ENCODE measurements at regions not wholly inside any gene's neighbourhood (a gene's known extent, or its start where the extent isn't known, plus 50 kb on each side); places are given as distances from the start of the nearest gene placed in this dataset.
"Not testable (repeated sequence)": the region's sequence is repeated elsewhere in the genome, so short reads cannot be mapped to it uniquely, and the experiment has no call there.

DNA sequence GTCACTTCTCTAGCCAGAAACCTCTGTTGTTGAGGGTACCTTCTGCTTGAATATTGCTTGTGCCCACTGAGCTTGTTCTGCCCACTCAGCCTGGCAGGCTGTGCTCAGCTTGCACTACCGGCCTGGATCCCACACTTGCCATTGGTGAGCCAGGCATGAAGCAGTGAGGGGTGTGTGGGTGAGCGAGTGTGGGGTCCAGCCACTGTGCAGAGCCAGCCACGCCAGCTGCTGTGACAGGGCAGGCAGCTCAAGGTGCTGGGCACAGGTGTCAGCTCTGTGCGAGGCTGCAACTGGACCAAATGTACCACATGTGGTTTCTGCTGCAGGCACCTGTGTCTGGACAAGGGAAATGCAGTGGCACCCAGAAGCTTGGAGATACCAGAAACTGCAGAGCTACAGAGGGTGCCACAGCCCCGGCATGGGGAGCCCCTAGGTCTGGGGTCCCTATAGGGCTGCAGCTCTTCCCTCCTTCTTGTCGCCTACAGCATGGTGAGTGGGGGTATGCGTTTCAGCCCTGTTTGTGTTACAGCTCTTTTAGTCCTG lies 305.1 kb upstream of the RIOK2 start:
- no peak for DNase-seq

DNA sequence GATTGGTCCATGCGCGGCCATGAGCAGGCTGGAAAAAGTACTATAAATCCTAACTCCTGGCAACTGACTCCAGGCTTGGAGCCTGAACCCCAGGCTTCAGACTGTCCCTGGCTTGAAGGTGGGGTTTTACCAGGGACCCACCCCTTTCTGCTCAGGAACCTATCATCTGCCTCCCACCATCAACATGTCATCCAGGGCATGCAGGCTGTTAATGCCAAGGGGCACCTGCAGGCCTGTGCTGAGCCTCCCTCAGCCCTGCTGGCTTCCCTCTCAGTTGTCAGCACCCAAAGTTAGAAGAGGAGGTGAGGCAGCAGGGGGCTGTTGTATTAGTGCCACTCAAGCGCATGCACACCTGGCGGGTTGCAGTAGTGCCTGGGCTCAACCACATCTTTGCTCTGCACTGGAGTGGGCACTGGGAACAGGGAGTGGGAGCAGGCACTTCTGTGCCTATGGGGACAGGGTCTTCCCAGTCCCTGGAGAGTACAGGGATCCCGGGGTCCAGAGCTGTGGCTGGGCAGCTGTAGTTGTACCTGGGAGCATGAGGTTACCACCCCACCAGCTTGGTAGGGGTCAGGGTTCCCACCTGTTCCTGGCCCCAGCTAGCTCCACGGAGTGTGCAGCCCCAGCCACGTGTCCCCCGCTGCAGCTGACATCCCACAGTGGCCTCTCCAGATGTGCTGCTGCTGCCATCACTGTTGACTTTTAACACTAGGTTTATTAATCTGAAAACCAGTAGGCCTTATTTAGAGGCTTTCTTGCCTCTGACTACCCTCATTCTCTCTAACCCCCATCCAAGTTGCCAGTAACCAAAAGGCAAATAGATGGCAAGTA lies 306.2 kb upstream of the RIOK2 start:
- no peak for DNase-seq

DNA sequence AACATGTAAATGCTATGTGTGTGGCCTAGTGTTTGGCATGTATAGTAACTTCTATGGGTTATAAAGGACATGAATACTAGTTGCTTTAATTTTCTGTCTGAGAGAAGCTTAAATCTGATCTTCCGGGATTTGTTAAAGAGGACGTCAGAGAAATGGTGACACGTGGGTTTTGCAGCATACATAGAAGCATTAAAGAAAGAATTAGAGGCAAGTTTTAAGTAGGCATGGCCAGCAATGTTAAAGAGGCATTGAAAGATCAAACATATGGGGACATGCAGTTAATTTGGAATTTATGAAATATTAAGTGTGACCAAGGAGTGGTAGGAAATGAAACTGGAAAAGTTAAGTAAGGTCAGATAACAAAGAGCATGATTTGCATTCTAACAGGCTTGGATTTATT lies 311.4 kb upstream of the RIOK2 start:
- no peak for DNase-seq

DNA sequence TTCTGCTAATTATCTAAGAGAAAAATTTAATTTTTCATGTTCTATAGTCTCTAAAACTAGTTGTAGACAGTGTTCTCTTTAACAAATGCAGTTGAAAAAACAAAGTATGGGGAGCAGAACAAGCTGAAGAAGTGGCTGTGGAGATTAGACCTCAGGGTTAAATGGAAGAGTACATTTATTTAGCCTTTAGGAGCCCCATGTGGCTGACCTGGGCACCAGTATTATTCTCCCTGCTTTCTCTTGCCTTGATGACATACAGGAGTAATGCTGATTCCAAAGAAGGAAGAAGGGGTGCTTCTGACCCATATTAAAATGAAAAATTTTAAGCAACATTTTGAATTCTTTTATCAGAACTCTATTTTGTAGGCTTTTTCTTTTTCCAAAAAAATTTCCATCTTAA lies 312.3 kb upstream of the RIOK2 start:
- DNase-seq, result no peak

DNA sequence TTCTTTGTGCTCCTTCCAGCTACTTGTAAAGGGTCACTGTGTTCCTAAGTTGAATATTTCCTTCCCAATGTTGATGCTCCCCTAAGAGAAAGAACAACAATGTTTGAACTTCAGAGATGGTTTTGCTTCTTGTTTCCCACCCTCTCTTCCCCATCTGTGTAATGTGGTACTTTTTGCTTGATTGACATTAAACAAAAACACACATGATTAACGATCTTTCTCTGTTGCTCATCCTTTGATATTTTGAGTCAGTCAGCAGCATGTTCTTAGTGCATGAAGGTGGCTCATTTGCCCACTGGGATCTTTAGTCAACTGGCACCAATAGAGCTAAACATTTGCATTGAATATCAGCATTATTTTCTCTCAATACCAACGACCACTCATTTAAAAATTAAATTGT lies 313.0 kb upstream of the RIOK2 start:
- DNase-seq, result no peak

DNA sequence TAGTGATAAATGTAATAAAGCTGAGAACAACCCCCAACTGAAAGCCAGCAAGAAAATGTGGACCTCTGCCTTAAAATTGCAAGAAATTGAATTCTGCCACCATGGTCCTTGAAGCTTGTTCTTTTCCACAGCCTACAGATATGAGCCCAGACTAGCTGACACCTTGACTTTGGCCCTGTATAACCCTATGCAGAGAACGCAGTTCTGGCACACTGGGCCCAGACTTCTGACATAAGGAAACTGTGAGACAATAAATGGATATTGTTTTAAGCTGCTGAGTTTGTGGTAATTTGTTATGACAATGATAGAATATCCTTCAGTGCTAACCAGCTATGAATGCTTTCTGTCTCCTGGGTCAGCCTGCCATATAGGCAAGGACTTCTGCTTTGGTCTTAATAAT lies 315.6 kb upstream of the RIOK2 start:
- no peak for DNase-seq

DNA sequence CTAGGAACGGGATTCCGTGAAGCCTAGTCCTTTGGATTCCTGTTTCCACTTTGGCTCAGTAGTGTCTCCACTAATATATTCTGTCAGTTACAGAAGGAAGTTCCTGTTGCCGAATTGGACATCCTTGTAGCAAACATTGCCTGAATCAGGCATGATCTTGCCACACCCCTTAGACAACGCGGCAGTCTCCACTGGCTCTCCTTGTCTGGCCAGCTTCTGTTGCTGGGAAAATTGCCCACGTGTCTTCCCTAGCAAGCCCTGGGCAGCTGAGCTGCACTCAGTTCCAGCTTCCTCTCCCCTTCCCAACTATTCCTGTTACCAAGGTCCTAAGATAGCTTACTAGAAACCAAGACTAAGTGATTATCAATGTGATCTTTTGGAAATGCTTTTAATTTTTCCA lies 316.6 kb upstream of the RIOK2 start:
- DNase-seq, result no peak

DNA sequence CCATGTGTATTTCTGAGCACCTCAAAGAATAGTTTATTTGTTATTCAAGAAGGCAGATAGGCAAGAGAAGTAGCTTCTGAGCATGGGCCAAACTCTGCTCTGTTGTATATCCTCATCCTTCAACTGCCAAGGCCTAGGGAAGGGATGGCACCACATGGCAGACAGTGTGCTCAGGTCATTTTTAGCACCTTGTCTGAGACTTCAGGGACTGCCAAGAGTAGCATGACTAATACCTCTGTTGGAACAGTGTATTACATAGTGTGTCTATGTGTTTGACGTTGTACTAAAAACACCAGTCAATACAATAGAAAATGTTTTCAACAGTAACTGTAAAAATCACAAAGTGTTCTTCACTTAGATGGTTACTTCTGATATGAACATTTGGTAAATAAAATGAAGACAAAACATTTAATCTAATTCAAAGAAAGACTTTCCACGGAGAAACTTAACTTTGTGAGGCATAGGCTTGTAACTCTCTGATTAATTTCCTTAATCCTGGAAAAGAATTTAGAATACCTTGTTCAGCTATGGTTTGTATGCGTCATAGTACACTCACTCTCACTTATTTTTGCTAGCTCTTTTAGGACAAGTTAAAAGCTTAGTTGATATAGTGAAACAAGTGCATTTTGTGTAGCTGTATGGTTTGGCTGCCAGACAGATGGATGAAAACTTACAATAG lies 318.4 kb upstream of the RIOK2 start:
- DNase-seq, result no peak

DNA sequence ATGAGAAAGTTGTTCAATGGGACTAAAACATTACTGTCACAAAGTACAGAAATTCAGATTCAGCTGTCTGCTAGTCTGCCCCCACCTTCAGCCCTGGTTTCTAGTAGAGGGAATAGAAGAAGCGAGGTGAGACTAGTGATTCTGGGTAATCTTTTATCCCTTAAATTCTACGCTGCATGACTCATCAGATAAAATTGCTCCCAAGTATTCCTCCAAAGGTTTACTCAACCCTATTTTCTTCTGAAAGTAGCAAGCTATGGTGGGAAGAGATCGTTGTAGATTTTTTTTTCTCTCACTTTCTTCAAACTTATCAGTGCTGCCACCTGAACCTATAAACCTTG lies 318.9 kb upstream of the RIOK2 start:
- no peak for DNase-seq

DNA sequence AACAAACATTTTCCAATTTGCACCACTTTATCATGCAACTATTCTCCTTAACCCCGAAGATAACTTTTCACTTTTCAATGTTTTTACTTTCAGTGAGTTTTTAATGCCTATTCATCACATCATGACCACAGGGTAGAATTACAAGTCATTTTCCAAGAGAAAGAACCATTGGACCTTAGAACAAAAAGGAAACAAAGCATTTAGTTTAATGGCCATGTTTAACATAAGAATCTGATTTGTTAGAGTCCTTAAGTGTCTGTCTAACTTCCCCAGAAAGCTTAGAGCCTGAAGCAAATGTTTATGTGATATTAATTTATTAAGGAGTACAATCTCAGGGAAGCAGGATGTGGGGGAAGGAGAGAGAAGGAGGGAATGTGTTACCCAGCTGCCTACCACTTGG lies 325.8 kb upstream of the RIOK2 start:
- DNase-seq, result no peak

DNA sequence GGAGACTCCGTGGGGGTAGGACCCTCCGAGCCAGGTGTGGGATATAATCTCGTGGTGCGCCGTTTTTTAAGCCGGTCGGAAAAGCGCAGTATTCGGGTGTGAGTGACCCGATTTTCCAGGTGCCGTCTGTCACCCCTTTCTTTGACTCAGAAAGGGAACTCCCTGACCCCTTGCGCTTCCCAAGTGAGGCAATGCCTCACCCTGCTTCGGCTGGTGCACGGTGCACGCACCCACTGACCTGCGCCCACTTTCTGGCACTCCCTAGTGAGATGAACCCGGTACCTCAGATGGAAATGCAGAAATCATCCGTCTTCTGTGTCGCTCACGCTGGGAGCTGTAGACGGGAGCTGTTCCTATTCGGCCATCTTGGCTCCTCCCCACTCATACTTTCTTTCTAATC lies 336.5 kb upstream of the RIOK2 start:
- DNase-seq, result not testable (repeated sequence)

DNA sequence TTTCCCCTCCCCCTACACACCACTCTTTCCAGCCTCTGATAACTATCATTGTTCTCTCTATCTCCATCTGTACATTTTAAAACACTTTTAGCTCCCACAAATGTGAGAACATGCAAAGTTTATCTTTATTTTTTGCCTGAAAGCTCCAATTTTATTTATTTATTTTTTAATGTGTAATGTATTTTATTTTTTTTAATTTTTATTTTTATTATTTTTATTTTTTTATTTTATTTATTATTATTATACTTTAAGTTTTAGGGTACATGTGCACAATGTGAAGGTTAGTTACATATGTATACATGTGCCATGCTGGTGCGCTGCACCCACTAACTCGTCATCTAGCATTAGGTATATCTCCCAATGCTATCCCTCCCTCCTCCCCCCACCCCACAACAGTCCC lies 340.3 kb upstream of the RIOK2 start:
- not testable (repeated sequence) for DNase-seq

DNA sequence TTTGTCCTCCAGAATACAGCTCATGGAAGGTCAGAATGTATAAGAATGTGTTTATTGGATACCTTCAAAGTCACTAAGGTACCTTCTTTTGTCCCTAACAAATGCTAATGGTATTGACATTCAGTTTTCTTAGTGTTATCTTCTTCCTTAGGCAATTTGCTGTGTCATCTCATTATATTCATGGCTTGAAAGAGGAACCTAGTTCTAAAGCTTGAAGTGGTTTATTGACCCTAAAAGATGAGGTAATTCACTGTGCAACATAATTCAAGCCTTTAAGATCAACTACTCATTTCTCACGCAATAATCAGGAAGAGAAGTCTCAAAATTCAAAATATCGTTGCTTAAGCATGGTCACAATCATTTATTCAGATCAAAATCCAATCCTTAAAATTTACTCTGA lies 342.7 kb upstream of the RIOK2 start:
- DNase-seq, result no peak

DNA sequence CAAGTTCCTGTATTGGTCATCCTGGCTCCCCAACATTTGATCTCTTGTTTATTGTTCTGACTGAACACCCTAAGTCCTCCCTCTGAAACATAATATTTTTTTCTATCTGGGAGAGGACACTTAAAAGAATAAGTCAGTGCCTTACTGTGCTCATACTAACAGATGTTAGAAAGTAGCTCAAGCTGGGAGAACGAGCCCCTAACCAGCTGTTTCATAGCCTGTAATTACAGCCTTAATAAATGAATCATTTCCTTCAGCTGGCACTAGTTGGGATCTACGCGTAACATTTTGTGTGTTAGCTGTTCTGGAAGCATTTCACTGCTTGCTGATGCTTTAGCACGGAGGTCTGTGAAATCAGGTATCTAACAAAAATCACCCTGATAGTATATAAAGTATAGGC lies 345.9 kb upstream of the RIOK2 start:
- no peak for DNase-seq

DNA sequence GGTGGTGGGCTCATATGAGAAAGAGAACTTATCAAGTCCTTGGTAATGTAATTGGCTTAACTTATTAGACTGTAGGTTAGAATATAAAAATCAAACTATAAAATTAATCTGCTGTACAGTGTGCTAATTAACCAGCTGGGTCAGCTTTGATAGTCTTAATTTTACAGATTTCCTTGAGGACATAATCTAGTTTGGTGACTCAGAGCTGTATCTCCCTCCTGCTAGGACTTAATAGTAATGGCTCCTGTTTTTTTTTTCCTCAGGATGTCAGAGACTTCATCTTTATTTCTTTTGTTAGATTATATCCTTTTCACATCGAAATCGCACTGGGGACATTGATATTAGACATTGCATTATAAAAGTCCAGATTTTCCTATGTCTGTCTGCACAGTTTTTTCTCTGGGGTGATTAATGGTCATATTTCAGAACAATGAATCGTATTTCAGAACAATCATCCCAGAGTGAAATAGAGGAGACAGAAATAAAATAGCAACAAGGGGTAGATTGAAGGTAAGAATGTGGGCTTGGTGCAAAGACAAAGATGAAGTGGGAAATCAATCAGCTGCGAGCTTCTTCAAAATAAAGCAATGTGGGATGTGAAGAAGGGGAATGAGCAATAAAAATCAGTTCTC lies 346.4 kb upstream of the RIOK2 start:
- no peak for DNase-seq

DNA sequence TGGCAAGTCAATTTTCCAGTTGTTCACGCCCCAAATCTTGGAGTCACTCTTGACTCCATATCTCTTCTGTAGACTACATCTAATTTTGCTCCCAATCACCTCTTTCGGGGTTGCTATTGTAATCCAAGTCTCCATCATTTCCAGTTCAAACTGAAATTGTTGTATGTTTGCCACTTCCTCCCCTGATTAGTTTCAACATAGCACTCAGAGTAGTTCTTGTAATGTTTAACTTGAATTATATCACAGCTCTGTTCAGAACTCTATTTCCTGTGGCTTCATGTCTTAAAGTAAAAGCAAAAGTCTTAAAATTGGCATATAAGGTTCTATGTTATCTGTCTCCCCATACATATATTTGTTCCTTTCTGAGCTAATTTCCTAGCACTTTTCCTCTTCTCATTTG lies 348.5 kb upstream of the RIOK2 start:
- no peak for DNase-seq

DNA sequence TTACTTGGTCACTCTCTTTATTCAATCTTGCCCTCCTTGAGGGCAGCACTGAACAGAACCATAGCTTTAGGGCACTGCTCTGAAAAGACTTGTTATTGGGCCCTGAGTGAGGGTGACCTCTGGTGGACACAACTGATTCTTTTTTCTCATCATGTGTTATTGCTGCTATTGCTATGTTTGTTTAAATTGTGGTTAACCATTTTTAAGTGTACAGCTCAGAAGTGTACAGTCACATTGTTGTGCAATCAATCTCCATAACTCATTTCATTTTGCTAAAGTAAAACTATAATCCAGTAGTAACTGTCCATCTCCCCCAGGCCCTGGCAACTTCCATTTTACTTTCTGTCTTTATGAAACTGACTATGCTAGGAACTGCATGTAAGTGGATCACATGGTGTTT lies 351.1 kb upstream of the RIOK2 start:
- DNase-seq, result no peak

DNA sequence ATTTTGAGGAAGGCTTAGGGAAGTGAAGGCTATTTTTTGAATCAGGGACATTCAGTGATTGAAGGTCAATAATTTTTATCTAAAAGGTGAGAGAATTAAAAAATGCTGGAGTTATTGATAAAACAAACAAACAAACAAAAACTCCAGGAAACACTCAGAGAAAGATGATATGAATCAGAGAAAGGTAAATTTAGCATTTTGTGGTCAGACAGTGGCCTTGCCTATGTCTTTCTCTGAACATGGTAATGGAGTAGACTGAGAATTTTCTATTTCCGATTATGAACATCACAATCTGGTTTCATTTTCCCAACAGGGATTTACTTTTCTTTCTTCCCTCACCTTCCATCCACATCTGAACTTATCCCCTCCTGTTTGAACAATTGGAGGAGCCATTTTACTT lies 353.6 kb upstream of the RIOK2 start:
- DNase-seq, result no peak

DNA sequence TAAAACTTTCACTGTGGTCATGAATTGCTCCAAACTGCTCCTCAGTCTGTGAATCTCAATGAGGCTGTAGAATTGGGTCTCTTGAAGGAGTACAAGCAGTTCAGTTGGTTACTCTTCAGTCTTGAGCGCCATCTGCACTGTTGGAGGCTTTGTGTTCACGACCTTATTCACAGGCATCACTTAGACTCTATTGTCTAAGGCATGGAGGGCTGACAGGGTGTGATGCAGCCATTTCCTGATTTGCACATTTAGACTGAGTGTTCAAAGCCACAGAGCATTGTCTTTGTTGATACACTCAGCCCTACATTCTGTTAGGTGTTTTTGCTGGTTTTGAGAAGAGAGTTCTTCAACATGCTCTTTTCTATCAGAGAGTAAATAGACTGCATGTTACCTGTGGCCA lies 355.9 kb upstream of the RIOK2 start:
- no peak for DNase-seq

DNA sequence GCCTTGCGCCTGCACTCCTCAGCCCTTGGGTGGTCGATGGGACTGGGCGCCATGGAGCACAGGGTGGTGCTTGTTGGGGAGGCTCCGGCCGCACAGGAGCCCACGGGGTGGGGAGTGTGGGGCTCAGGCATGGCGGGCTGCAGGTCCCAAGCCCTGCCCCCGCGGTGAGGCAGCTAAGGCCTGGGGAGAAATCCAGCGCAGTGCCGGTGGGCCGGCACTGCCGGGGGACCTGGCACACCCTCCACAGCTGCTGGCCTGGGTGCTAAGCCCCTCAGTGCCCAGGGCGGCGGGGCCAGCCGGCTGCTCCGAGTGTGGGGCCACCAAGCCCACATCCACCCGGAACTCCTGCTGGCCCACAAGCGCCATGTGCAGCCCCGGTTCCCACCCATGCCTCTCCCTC lies 358.8 kb upstream of the RIOK2 start:
- no peak for DNase-seq

DNA sequence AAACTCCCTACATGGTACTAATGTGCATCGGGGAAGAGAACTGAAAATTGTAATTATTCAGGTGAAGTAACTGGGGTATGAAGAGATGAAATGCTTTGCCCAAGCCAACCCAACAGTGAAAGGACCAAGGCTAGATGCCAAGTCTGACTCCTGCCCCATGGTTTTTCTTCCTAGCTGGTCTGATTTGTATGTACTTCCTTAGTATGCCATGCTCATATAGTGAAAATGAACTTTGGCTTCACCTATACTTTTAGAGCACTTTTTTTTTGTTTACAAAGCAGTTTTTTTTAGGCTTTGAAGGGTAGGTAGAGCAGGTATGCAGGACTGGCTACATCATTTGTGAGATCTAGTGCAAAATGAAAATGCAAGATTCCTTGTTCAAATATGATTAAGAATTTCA lies 359.4 kb upstream of the RIOK2 start:
- no peak for DNase-seq

DNA sequence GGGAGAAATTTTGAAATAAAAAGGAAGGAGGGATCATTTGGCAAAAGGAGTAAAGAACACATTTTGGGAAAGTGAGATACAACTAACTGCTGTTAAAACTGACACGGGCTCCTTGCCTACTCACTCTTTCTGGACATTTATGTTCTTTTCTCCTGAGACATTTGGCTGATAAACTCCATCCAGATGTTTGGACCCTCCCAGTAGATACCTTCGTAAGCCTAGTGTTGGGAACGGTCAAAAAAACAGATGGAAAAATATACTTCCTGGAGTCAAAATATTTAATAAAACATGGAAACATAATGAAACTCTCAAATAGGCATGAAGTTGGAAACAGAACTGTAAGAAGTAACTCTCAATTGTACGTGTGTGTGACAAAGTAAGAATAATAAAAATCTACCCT lies 360.1 kb upstream of the RIOK2 start:
- DNase-seq, result no peak

DNA sequence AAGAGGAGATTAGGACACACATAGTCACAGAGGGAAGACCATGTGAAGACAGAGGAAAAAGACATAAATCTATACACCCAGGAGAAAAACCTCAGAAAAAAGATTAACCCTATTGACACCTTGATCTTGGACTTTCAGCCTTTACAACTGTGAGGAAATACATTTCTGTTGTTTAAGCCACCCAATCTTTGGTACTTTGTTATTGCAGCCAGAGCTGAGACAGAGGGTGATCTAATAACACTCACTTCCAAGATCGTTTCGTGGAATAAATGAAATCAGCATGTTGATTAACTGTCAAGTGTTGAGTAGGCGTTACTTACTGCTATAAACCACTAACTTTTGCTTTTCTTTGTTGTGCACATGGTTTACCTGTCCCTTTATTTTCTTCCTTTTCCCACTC lies 361.2 kb upstream of the RIOK2 start:
- DNase-seq, result no peak

DNA sequence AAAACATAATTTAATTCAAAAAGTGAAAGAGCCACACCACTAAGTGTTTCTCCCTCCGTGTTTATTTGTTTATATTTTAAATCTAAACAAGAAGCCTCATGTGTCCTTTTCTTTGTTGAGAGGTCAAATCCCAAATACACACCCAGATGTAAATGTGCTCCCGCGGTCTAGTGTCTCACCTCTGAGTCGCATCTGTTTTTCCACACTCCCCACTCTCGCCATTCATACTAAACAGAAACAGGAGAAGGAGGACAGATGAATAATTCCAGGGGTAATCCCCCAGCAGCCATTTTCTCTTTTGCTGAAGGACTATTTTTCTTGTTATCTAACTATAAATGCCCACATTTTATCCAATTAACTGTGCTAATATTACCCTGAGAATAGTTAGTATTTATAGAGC lies 361.6 kb upstream of the RIOK2 start:
- no peak for DNase-seq

Data from activated T-cell treated with anti-CD3 and anti-CD28 coated beads, Interleukin-2, amount 50 U/mL, for 48 hours (primary cell).